GM10248 (cell line): ENCODE measurements at regions not wholly inside any gene's neighbourhood (a gene's known extent, or its start where the extent isn't known, plus 50 kb on each side); places are given as distances from the start of the nearest gene placed in this dataset.

ENCODE experiments used
- CTCF ChIA-PET: fragments of 300-600 bp; sonication (Branson Sonifier 250); formaldehyde crosslinking; extraction: SDS; loops from one replicate; lab custom pipeline; 2021; ENCODE audit warnings: antibody characterized with exemption; lab: Yijun Ruan, JAX
- POLR2A ChIA-PET: fragments of 350-650 bp; sonication (Branson Sonifier 250); formaldehyde crosslinking; extraction: SDS; loops from one replicate; lab custom pipeline; 2020; ENCODE audit warnings: antibody characterized with exemption; lab: Yijun Ruan, JAX
- DNase-seq: peaks from one replicate; pipeline ENCODE4 v3.0.0; 2012; ENCODE audit errors: extremely low spot score
- TF ChIP-seq, protein P1 (sequence below): IDR thresholded peaks from 2 replicates; pipeline ENCODE4 v1.5.1; 2012; ENCODE audit warnings: mild to moderate bottlenecking, low read depth; ENCODE audit errors: extremely low read depth, missing control alignments, control extremely low read depth

DNA sequence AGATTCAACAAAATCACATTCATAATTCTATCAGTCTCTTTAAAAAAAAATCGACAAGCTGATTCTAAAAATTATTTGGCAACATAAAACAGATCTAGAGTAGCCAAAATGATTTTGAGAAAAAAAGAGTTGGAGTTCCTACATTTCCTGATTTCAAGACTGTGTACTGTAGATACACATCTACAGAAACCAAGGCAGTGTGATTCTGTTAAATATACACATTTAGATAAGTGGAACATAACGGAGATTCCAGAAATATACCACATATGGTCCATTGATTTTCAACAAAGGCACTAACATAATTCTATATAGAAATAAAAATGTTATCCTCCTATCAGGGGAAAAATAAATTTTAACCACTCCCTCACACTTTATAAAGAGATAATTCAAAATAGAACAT lies 467.0 kb downstream of the ADRA2A start:
- POLR2A ChIA-PET: no interaction called here
- CTCF ChIA-PET: no interaction called here
- TF ChIP-seq, protein P1, sequence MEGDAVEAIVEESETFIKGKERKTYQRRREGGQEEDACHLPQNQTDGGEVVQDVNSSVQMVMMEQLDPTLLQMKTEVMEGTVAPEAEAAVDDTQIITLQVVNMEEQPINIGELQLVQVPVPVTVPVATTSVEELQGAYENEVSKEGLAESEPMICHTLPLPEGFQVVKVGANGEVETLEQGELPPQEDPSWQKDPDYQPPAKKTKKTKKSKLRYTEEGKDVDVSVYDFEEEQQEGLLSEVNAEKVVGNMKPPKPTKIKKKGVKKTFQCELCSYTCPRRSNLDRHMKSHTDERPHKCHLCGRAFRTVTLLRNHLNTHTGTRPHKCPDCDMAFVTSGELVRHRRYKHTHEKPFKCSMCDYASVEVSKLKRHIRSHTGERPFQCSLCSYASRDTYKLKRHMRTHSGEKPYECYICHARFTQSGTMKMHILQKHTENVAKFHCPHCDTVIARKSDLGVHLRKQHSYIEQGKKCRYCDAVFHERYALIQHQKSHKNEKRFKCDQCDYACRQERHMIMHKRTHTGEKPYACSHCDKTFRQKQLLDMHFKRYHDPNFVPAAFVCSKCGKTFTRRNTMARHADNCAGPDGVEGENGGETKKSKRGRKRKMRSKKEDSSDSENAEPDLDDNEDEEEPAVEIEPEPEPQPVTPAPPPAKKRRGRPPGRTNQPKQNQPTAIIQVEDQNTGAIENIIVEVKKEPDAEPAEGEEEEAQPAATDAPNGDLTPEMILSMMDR: no peak
- no peak for DNase-seq

DNA sequence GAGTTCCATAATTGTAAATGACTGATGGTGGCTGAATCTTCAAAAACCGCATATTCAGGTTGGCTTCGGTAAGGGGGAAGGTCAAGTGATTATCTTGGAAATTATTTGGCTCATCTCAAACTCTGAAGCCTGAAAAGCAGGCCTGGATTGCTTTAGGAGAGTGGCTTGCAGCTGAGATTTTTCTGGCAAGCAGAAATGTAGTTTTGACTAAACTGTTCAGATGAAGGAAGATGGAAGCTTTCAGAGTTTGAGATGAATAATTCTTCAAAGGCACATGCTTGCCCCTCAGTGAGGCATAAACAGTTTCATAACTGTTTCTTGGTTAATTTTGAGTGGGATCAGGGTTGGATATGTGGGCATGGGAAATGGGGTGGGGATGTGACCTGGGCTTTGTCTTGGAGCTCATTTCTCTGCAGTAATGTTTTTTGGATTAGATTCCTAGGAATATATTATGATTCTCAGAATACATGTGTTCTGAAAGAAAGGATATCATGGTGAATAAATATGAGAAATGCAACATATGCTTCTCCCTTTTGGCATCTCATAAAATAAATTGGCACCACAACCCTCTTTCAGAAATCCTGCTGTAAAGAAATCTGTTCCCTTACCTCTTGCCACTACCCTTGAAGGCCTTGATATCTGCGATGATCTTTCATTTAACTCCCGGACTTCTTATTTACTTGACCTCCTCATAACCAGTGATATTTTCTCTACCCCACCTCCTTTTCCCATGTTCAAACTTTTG lies 469.2 kb downstream of the ADRA2A start:
- DNase-seq: no peak
- ChIA-PET POLR2A (no interaction called here), CTCF (interaction anchor here (1.3 kb wide), 1 partner anchor 107 kb away, joined by 4 read pairs; no protein-coding TSS in a partner anchor)
- TF ChIP-seq, protein P1: no peak

DNA sequence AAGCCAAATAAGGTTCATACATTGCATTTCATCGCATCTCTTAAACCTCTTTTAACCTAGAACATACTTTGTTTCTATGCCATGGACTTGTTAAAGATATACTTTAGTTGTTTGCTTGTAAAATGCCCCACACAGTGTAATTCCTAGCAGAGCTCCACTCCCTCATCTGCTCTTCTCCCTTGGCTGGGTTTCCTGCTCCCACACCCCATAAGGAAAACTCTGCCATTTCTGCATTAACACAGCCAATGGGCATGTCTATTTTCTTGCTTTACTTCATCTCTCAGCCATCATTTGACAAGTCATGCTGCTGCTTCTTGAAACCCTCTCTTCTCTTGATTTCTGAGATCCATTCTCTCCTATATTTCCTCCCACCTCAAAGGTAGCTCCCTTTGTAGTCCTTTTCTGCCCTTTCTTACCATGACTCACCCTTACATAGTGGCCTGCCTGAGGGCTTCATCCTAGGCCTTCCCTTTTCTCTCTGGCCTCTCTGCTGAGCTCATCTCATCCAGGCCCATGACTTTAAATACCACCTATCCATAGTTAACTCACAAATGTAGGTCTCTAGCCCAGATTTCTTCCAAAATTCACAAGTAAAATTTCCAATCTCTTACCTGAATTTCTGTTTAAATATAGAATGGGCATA lies 471.4 kb downstream of the ADRA2A start:
- TF ChIP-seq, protein P1: no peak
- POLR2A ChIA-PET: no interaction called here
- CTCF ChIA-PET: no interaction called here
- DNase-seq: no peak

DNA sequence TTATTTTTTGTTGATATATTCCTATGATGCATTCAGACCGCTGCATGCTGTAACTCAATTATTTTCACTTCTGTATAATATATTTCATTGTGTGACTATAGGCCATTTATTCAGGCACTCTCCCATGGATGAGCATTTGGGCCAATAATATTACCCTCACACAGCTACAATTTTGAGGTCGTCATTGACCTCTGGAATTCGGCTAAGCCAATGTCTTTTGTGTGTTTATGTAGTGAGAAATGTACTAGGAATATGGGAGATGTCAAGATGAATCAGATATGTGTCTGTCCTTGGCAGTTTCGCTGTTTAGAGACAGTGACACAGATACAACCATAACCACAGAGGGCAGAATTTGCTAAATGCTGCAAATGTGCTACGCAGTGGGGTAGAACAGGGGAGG lies 474.2 kb downstream of the ADRA2A start:
- TF ChIP-seq, protein P1: no peak
- ChIA-PET CTCF (no interaction called here), POLR2A (no interaction called here)
- DNase-seq: no peak

DNA sequence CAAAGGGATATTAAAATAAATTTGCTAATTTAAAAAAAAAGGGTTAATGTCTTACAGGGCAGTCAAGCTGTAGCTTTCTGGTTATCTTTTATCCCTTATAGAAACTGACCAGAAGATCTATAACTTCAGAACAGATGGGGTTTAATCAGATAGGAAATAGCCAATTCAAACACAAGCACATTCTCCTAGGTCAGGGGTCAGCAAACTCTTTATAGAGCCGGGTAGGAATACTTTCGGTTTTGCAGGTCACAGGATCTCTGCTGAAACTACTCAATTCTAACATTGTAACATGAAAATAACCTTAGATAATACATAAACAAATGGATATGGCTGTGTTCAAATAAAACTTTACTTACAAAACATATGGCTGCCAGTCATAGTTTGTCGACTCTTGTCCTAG lies 479.8 kb downstream of the ADRA2A start:
- TF ChIP-seq, protein P1: no peak
- POLR2A ChIA-PET: no interaction called here
- CTCF ChIA-PET: no interaction called here
- DNase-seq: no peak

DNA sequence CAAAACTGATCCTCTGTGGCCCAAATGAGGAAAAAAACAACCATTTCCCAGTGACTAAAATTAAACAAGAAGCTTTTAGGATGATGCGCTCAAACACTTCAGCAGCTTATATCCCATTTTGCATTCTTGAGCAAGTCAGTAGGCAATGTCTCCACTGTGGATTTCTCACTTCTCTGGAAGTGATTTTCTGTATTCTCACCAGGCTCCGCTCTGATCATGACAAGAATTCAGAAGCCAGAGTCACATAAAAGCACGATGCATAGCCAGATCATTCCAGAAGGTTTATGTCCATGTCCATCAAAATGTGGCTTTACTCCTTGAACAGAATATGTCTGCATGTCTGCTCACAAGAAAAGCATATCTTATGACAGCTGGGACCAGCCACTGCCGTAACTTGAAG lies 481.4 kb downstream of the ADRA2A start:
- DNase-seq: no peak
- TF ChIP-seq, protein P1: no peak
- POLR2A ChIA-PET: no interaction called here
- CTCF ChIA-PET: interaction anchor here (1.9 kb wide), 1 partner anchor 40 kb away, joined by 6 read pairs; no protein-coding TSS in a partner anchor
